ENCODE measurements at regions not wholly inside any gene's neighbourhood (a gene's known extent, or its start where the extent isn't known, plus 50 kb on each side); places are given as distances from the start of the nearest gene placed in this dataset.

- TF ChIP-seq EZH2 (IDR thresholded peaks at IDR 0.05; ENCODE audit: insufficient read depth, poor library complexity, severe bottlenecking) (no peak), EZH2phosphoT487 (IDR thresholded peaks at IDR 0.05; ENCODE audit: insufficient read depth, low read depth) (no peak)
Measured at GRCh38 chr2:213233438-213234330, 50.6 kb upstream of the SPAG16 start.
